ENCODE measurements at regions not wholly inside any gene's neighbourhood (a gene's known extent, or its start where the extent isn't known, plus 50 kb on each side); places are given as distances from the start of the nearest gene placed in this dataset.

DNA sequence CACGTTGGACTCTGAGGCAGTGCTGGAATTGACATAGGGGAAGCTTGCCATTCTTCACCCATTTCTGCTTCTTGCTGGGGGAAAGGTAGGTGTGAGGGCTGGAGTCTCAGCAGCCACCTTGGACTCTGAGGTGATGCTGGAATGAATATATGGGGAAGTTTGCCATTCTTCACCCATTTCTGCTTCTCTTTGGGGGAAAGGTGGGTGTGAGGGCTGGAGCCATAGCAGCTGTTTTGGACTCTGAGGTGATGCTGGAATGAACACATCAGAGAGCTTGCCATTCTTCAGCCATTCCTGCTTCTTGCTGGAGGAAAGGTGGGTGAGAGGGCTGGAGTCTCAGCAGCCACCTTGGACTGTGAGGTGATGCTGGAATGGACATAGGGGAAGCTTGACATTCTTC, 115.1 kb downstream of the CRLF2 start:
- TF ChIP-seq, protein P1, sequence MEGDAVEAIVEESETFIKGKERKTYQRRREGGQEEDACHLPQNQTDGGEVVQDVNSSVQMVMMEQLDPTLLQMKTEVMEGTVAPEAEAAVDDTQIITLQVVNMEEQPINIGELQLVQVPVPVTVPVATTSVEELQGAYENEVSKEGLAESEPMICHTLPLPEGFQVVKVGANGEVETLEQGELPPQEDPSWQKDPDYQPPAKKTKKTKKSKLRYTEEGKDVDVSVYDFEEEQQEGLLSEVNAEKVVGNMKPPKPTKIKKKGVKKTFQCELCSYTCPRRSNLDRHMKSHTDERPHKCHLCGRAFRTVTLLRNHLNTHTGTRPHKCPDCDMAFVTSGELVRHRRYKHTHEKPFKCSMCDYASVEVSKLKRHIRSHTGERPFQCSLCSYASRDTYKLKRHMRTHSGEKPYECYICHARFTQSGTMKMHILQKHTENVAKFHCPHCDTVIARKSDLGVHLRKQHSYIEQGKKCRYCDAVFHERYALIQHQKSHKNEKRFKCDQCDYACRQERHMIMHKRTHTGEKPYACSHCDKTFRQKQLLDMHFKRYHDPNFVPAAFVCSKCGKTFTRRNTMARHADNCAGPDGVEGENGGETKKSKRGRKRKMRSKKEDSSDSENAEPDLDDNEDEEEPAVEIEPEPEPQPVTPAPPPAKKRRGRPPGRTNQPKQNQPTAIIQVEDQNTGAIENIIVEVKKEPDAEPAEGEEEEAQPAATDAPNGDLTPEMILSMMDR (IDR thresholded peaks at IDR 0.05), result no peak
- TF ChIP-seq POLR2A (IDR thresholded peaks at IDR 0.05), result no peak
